IMR-90 (cell line): ENCODE measurements at regions not wholly inside any gene's neighbourhood (a gene's known extent, or its start where the extent isn't known, plus 50 kb on each side); places are given as distances from the start of the nearest gene placed in this dataset.
A peak's percentile ranks its signal among the peaks of the same experiment; 100 is the strongest.

Experiments used
- ATAC-seq: fragments of 200-7000 bp; cut with Tn5 transposase; 2 replicates; pipeline ENCODE4 v1.9.1; 2020; ENCODE audit warnings: low read depth, mild to moderate bottlenecking, moderate library complexity
- BruUV-seq: library from RNA; stranded (reverse); fragments of 400-500 nt; replicated peaks from 2 replicates; lab custom pipeline; 2021; lab: Mats Ljungman, UMichigan
- CTCF ChIA-PET: fragments of 300-600 bp; formaldehyde crosslinking; extraction: SDS; loops from one replicate; lab custom pipeline; 2021; ENCODE audit warnings: antibody characterized with exemption; lab: Yijun Ruan, JAX
- POLR2A ChIA-PET: fragments of 300-600 bp; sonication (Branson Sonifier 250); formaldehyde crosslinking; loops from one replicate; lab custom pipeline; 2022; ENCODE audit warnings: antibody characterized with exemption; ENCODE audit not compliant: unreplicated experiment; lab: Charles Lee
- DNase-seq: peaks from one replicate; pipeline ENCODE4 v3.0.0; 2013
- H2AFZ ChIP-seq: replicated peaks from 2 replicates; pipeline ENCODE3; 2013; ENCODE audit warnings: low read length, mild to moderate bottlenecking; ENCODE audit not compliant: poor library complexity
- H2AK5ac ChIP-seq: 2 replicates; pipeline ENCODE4 v1.6.1; 2013; ENCODE audit warnings: low read depth, low read length, inconsistent platforms
- H2AK9ac ChIP-seq: replicated peaks from 2 replicates; pipeline ENCODE3; 2013; ENCODE audit warnings: mild to moderate bottlenecking, low read depth, low read length, moderate library complexity; ENCODE audit not compliant: poor library complexity
- H2BK120ac ChIP-seq: 2 replicates; pipeline ENCODE4 v1.6.1; 2013; ENCODE audit warnings: low read depth, low read length, inconsistent platforms
- H2BK15ac ChIP-seq: 3 replicates; pipeline ENCODE4 v1.6.1; 2013; ENCODE audit warnings: low read depth, low read length, inconsistent platforms
- H2BK20ac ChIP-seq: 2 replicates; pipeline ENCODE4 v1.6.1; 2013; ENCODE audit warnings: low read depth, mild to moderate bottlenecking, inconsistent platforms, low read length, moderate library complexity
- H2BK5ac ChIP-seq: 2 replicates; pipeline ENCODE4 v1.6.1; 2013; ENCODE audit warnings: mild to moderate bottlenecking, low read depth, low read length, inconsistent platforms; ENCODE audit not compliant: poor library complexity, severe bottlenecking
- H3K14ac ChIP-seq: replicated peaks from 2 replicates; pipeline ENCODE4 v1.6.1; 2013; ENCODE audit warnings: low read depth, low read length, inconsistent platforms
- H3K18ac ChIP-seq: 2 replicates; pipeline ENCODE4 v1.6.1; 2013; ENCODE audit warnings: low read depth, low read length, control low read depth
- H3K23ac ChIP-seq: 2 replicates; pipeline ENCODE4 v1.6.1; 2013; ENCODE audit warnings: low read depth, low read length, inconsistent platforms
- H3K27ac ChIP-seq: 2 replicates; pipeline ENCODE4 v1.5.1; 2013; ENCODE audit warnings: mild to moderate bottlenecking, control low read depth, low read length; ENCODE audit not compliant: insufficient read depth
- H3K27me3 ChIP-seq: 2 replicates; pipeline ENCODE4 v1.6.1; 2013; ENCODE audit warnings: low read length; ENCODE audit not compliant: control insufficient read depth, insufficient read depth
- H3K36me3 ChIP-seq: 2 replicates; pipeline ENCODE4 v1.6.1; 2013; ENCODE audit warnings: low read length, mixed read lengths; ENCODE audit not compliant: control insufficient read depth, insufficient read depth
- H3K4ac ChIP-seq: 2 replicates; pipeline ENCODE4 v1.6.1; 2013; ENCODE audit warnings: low read depth, low read length, inconsistent platforms
- H3K4me1 ChIP-seq: 2 replicates; pipeline ENCODE4 v1.6.1; 2013; ENCODE audit warnings: low read length, mixed read lengths; ENCODE audit not compliant: control insufficient read depth, insufficient read depth
- H3K4me2 ChIP-seq: 2 replicates; pipeline ENCODE4 v1.6.1; 2013; ENCODE audit warnings: low read depth, mild to moderate bottlenecking, control low read depth, low read length, moderate library complexity
- H3K4me3 ChIP-seq: 2 replicates; pipeline ENCODE4 v1.5.1; 2013; ENCODE audit warnings: low read depth, mild to moderate bottlenecking, control low read depth, low read length, moderate library complexity; ENCODE audit not compliant: insufficient read depth
- H3K56ac ChIP-seq: 2 replicates; pipeline ENCODE4 v1.6.1; 2013; ENCODE audit warnings: low read length, inconsistent platforms; ENCODE audit not compliant: insufficient read depth; ENCODE audit errors: extremely low read depth
- H3K79me1 ChIP-seq, 2 experiments: 2 replicates each; pipeline ENCODE4 v1.6.1; 2013; ENCODE audit warnings: low read length in 2 of 2, inconsistent platforms in 1 of 2, low read depth in 1 of 2
- H3K9ac ChIP-seq: 2 replicates; pipeline ENCODE4 v1.6.1; 2013; ENCODE audit warnings: low read depth, low read length, control low read depth
- H3K9me1 ChIP-seq: 2 replicates; pipeline ENCODE4 v1.6.1; 2013; ENCODE audit warnings: low read length, inconsistent platforms; ENCODE audit not compliant: insufficient read depth
- H3K9me3 ChIP-seq: 2 replicates; pipeline ENCODE4 v1.6.1; 2013; ENCODE audit warnings: low read length; ENCODE audit not compliant: control insufficient read depth, insufficient read depth
- H4K20me1 ChIP-seq: 2 replicates; pipeline ENCODE4 v1.6.1; 2013; ENCODE audit warnings: low read length, inconsistent platforms; ENCODE audit not compliant: insufficient read depth
- H4K5ac ChIP-seq: 2 replicates; pipeline ENCODE4 v1.6.1; 2013; ENCODE audit warnings: mild to moderate bottlenecking, low read depth, low read length, control low read depth
- H4K8ac ChIP-seq, 2 experiments: 2 replicates each; pipeline ENCODE4 v1.6.1; 2013; ENCODE audit warnings: low read depth in 2 of 2, low read length in 2 of 2, control low read depth in 1 of 2, inconsistent platforms in 1 of 2
- H4K91ac ChIP-seq: 2 replicates; pipeline ENCODE4 v1.6.1; 2013; ENCODE audit warnings: low read depth, low read length, inconsistent platforms; ENCODE audit not compliant: insufficient read depth
- BHLHE40 ChIP-seq: fragments of 150-350 bp; IDR thresholded peaks from 2 replicates; pipeline ENCODE4 v1.6.1; 2016; ENCODE audit warnings: mild to moderate bottlenecking, low read depth, low read length
- CEBPB ChIP-seq: IDR thresholded peaks from 2 replicates; pipeline ENCODE4 v1.6.1; 2012; ENCODE audit warnings: low read depth, low read length, improper control_type of control experiment
- CHD1 ChIP-seq: IDR thresholded peaks from 2 replicates; pipeline ENCODE4 v1.6.1; 2012; ENCODE audit warnings: low read depth, low read length, improper control_type of control experiment
- FOS ChIP-seq: fragments of 150-350 bp; IDR thresholded peaks from 2 replicates; pipeline ENCODE4 v1.6.1; 2016; ENCODE audit warnings: low read depth, low read length
- POLR2A ChIP-seq: IDR thresholded peaks from 2 replicates; pipeline ENCODE4 v1.6.1; 2012; ENCODE audit warnings: mild to moderate bottlenecking, low read depth, low read length
- SMC3 ChIP-seq: fragments of 150-350 bp; IDR thresholded peaks from 2 replicates; pipeline ENCODE4 v1.6.1; 2016; ENCODE audit warnings: low read depth, mild to moderate bottlenecking, antibody characterized with exemption, low read length, moderate library complexity
- dilution Hi-C: fragments of 300-500 bp; cut with HindIII; formaldehyde crosslinking; loops from one replicate; pipeline ENCODE4 v1.14.3; 2018; ENCODE audit warnings: low sequenced_read_pairs; ENCODE audit not compliant: unreplicated experiment
- in situ Hi-C: fragments of 300-500 bp; cut with MboI; formaldehyde crosslinking; loops from 3 replicates; pipeline ENCODE4 v1.14.3; 2019; ENCODE audit warnings: low sequenced_read_pairs, inconsistent platforms, mixed read lengths
- intact Hi-C: fragments of 100-400 bp; cut with micrococcal nuclease; formaldehyde crosslinking; loops from 2 replicates; pipeline ENCODE4 v1.10.0; 2022
- TF ChIP-seq, protein P1 (sequence below): fragments of 150-350 bp; IDR thresholded peaks from 2 replicates; pipeline ENCODE4 v1.6.1; 2017; ENCODE audit warnings: mild to moderate bottlenecking, antibody characterized with exemption, low read length, low read depth
- TF ChIP-seq, protein P2 (sequence below): conservative IDR thresholded peaks from 2 replicates; pipeline ENCODE4 v1.5.1; 2012; ENCODE audit warnings: mild to moderate bottlenecking, low read depth, low read length, improper control_type of control experiment
- TF ChIP-seq, protein P3 (sequence below): fragments of 150-350 bp; IDR thresholded peaks from 2 replicates; pipeline ENCODE4 v1.6.1; 2016; ENCODE audit warnings: low read depth, mild to moderate bottlenecking, low read length, moderate library complexity, borderline replicate concordance

DNA sequence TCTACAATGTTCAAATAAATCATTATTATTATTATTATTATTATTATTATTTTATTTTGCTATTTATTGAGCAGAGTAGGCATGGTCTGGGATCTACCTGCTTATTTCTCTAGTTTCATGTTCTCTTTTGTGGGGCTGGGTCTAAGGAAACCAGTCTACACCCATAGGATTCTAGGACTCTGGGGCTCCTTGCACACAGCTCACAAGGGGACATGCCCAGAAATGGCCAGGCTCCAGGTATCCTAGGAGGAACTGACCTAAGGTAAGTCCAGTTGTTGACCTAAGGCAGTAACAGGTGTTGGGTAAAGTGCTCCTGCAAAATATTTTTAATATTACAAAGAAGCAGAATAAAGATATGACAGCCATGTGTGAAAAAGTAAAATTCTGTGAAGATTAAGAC is 149.6 kb upstream of the TBL1XR1 start:
- no TSS peak for BruUV-seq
- ChIA-PET CTCF (interaction anchor here (0.5 to 1.2 kb wide), 2 partner anchors 130 to 149 kb away, joined by 3 read pairs; no protein-coding TSS in a partner anchor), POLR2A (no interaction called here)
- H3K79me1 ChIP-seq, result no peaks in the 10 kb centered on the region; a peak in 1 of 4 replicates
- H3K27ac ChIP-seq, result peak overlapping the region; percentile 32; the same call in 1 of the 2 replicates
- H2AK5ac ChIP-seq, result peak overlapping the region; percentile 93
- H2BK5ac ChIP-seq, result peak overlapping the region; percentile 71
- dilution Hi-C loops, result no loop called here
- intact Hi-C loops, result no loop called here
- in situ Hi-C loops, result no loop called here
- peak overlapping the region; percentile 91 for H2BK20ac ChIP-seq
- H4K20me1 ChIP-seq, result no peaks in the 10 kb centered on the region
- H3K9me3 ChIP-seq, result no peaks in the 10 kb centered on the region
- H3K27me3 ChIP-seq, result no peaks in the 10 kb centered on the region
- no peak for TF ChIP-seq CEBPB
- TF ChIP-seq, protein P1, sequence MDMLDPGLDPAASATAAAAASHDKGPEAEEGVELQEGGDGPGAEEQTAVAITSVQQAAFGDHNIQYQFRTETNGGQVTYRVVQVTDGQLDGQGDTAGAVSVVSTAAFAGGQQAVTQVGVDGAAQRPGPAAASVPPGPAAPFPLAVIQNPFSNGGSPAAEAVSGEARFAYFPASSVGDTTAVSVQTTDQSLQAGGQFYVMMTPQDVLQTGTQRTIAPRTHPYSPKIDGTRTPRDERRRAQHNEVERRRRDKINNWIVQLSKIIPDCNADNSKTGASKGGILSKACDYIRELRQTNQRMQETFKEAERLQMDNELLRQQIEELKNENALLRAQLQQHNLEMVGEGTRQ, result no peak
- no peak for TF ChIP-seq SMC3
- TF ChIP-seq CHD1, result no peak
- no peak for TF ChIP-seq POLR2A
- TF ChIP-seq FOS, result no peak
- TF ChIP-seq, protein P2, sequence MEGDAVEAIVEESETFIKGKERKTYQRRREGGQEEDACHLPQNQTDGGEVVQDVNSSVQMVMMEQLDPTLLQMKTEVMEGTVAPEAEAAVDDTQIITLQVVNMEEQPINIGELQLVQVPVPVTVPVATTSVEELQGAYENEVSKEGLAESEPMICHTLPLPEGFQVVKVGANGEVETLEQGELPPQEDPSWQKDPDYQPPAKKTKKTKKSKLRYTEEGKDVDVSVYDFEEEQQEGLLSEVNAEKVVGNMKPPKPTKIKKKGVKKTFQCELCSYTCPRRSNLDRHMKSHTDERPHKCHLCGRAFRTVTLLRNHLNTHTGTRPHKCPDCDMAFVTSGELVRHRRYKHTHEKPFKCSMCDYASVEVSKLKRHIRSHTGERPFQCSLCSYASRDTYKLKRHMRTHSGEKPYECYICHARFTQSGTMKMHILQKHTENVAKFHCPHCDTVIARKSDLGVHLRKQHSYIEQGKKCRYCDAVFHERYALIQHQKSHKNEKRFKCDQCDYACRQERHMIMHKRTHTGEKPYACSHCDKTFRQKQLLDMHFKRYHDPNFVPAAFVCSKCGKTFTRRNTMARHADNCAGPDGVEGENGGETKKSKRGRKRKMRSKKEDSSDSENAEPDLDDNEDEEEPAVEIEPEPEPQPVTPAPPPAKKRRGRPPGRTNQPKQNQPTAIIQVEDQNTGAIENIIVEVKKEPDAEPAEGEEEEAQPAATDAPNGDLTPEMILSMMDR, result no peak
- TF ChIP-seq, protein P3, sequence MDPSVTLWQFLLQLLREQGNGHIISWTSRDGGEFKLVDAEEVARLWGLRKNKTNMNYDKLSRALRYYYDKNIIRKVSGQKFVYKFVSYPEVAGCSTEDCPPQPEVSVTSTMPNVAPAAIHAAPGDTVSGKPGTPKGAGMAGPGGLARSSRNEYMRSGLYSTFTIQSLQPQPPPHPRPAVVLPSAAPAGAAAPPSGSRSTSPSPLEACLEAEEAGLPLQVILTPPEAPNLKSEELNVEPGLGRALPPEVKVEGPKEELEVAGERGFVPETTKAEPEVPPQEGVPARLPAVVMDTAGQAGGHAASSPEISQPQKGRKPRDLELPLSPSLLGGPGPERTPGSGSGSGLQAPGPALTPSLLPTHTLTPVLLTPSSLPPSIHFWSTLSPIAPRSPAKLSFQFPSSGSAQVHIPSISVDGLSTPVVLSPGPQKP, result no peak
- no peak for TF ChIP-seq BHLHE40
- H3K4ac ChIP-seq, result peak overlapping the region; percentile 76
- peak overlapping the region; percentile 57 for H2AK9ac ChIP-seq
- no peak overlapping the region for H3K4me3 ChIP-seq
- peak overlapping the region; percentile 64 for H4K91ac ChIP-seq
- DNase-seq, result no peak
- no peak overlapping the region for H3K56ac ChIP-seq
- H3K18ac ChIP-seq, result peak overlapping the region; percentile 93
- peaks cover 13% of the 10 kb centered on the region for H3K4me1 ChIP-seq
- no peak overlapping the region for H3K9ac ChIP-seq
- H3K36me3 ChIP-seq, result no peaks in the 10 kb centered on the region
- no peak overlapping the region for H2AFZ ChIP-seq
- peak overlapping the region; percentile 99 for H2BK15ac ChIP-seq
- H3K9me1 ChIP-seq, result peaks cover 8% of the 10 kb centered on the region
- H2BK120ac ChIP-seq, result peak overlapping the region; percentile 93
- ATAC-seq, result no peak
- no peak overlapping the region for H3K23ac ChIP-seq
- peak overlapping the region; percentile 66 for H3K14ac ChIP-seq
- no peak overlapping the region for H3K4me2 ChIP-seq
- H4K5ac ChIP-seq, result peak overlapping the region; percentile 90
- peak overlapping the region in 1 of 2 experiments; percentile 78; a peak in 2 of 4 replicates for H4K8ac ChIP-seq
